ENCODE measurements at regions not wholly inside any gene's neighbourhood (a gene's known extent, or its start where the extent isn't known, plus 50 kb on each side); places are given as distances from the start of the nearest gene placed in this dataset.

- TF ChIP-seq CTCF (IDR thresholded peaks at IDR 0.05) (no peak), POLR2A (IDR thresholded peaks at IDR 0.05) (no peak)
These were observed 63.2 kb upstream of the STK39 start for GRCh38 chr2:168310580-168310979.
